GM18520 (cell line): ENCODE measurements at regions not wholly inside any gene's neighbourhood (a gene's known extent, or its start where the extent isn't known, plus 50 kb on each side); places are given as distances from the start of the nearest gene placed in this dataset.

ENCODE experiments used
- ATAC-seq: cut with Tn5 transposase; IDR thresholded peaks from one replicate; pipeline ENCODE4 v1.9.1; 2021; ENCODE audit not compliant: unreplicated experiment

- no peak for ATAC-seq
Measured at GRCh38 chr10:111131168-111131799, 54.5 kb downstream of the ADRA2A start.

- no peak for ATAC-seq
Measured at GRCh38 chr10:111137007-111137406, 60.2 kb downstream of the ADRA2A start.

- ATAC-seq = no peak
Measured at GRCh38 chr10:111137587-111137986, 60.8 kb downstream of the ADRA2A start.

GRCh38 chr10:111138544-111138943, 61.7 kb downstream of the ADRA2A start:
- ATAC-seq = no peak

GRCh38 chr10:111139567-111139966, 62.7 kb downstream of the ADRA2A start:
- ATAC-seq = no peak

- ATAC-seq = no peak
Measured at GRCh38 chr10:111142092-111142768, 65.4 kb downstream of the ADRA2A start.

GRCh38 chr10:111146025-111146640, 69.3 kb downstream of the ADRA2A start:
- no peak for ATAC-seq

GRCh38 chr10:111148025-111148424, 71.2 kb downstream of the ADRA2A start:
- ATAC-seq = no peak

GRCh38 chr10:111148440-111148839, 71.6 kb downstream of the ADRA2A start:
- ATAC-seq = no peak

GRCh38 chr10:111150691-111151090, 73.9 kb downstream of the ADRA2A start:
- ATAC-seq = no peak

GRCh38 chr10:111151595-111152307, 74.9 kb downstream of the ADRA2A start:
- no peak for ATAC-seq

- ATAC-seq = no peak
Measured at GRCh38 chr10:111156754-111157153, 79.9 kb downstream of the ADRA2A start.

GRCh38 chr10:111158595-111158994, 81.8 kb downstream of the ADRA2A start:
- ATAC-seq = no peak

GRCh38 chr10:111161109-111161874, 84.5 kb downstream of the ADRA2A start:
- ATAC-seq = no peak

GRCh38 chr10:111171183-111171582, 94.4 kb downstream of the ADRA2A start:
- no peak for ATAC-seq

- ATAC-seq = no peak
Measured at GRCh38 chr10:111175787-111176186, 99.0 kb downstream of the ADRA2A start.

- ATAC-seq = no peak
Measured at GRCh38 chr10:111177379-111177778, 100.5 kb downstream of the ADRA2A start.

GRCh38 chr10:111179514-111179913, 102.7 kb downstream of the ADRA2A start:
- ATAC-seq = no peak

GRCh38 chr10:111186358-111186757, 109.5 kb downstream of the ADRA2A start:
- no peak for ATAC-seq

GRCh38 chr10:111187096-111187495, 110.3 kb downstream of the ADRA2A start:
- ATAC-seq = no peak

GRCh38 chr10:111199587-111199986, 122.8 kb downstream of the ADRA2A start:
- ATAC-seq = no peak
